Neural progenitor cell (in vitro differentiated cells): ENCODE measurements at regions not wholly inside any gene's neighbourhood (a gene's known extent, or its start where the extent isn't known, plus 50 kb on each side); places are given as distances from the start of the nearest gene placed in this dataset.

Experiments
- CTCF ChIP-seq: fragments of 200-600 bp; sonication (generic); IDR thresholded peaks from 2 replicates; pipeline ENCODE4 v1.5.1; 2017; ENCODE audit warnings: antibody characterized with exemption, mild to moderate bottlenecking
- EZH2 ChIP-seq: fragments of 200-600 bp; sonication (generic); IDR thresholded peaks from 2 replicates; pipeline ENCODE4 v1.6.1; 2017; ENCODE audit warnings: antibody characterized with exemption, mild to moderate bottlenecking, moderate library complexity
- EZH2phosphoT487 ChIP-seq: fragments of 200-600 bp; sonication (generic); IDR thresholded peaks from 2 replicates; pipeline ENCODE4 v1.6.1; 2017; ENCODE audit warnings: antibody characterized with exemption

GRCh38 chr13:73166204-73166603, 107.4 kb downstream of the KLF5 start:
- TF ChIP-seq CTCF: no peak
- no peak for TF ChIP-seq EZH2
- TF ChIP-seq EZH2phosphoT487: no peak
